GM21723 (cell line): ENCODE measurements at regions not wholly inside any gene's neighbourhood (a gene's known extent, or its start where the extent isn't known, plus 50 kb on each side); places are given as distances from the start of the nearest gene placed in this dataset.
"Not testable (repeated sequence)": the region's sequence is repeated elsewhere in the genome, so short reads cannot be mapped to it uniquely, and the experiment has no call there.

Source experiments
- ATAC-seq: cut with Tn5 transposase; IDR thresholded peaks from one replicate; pipeline ENCODE4 v1.9.1; 2021; ENCODE audit warnings: mild to moderate bottlenecking, moderate library complexity; ENCODE audit not compliant: unreplicated experiment

DNA sequence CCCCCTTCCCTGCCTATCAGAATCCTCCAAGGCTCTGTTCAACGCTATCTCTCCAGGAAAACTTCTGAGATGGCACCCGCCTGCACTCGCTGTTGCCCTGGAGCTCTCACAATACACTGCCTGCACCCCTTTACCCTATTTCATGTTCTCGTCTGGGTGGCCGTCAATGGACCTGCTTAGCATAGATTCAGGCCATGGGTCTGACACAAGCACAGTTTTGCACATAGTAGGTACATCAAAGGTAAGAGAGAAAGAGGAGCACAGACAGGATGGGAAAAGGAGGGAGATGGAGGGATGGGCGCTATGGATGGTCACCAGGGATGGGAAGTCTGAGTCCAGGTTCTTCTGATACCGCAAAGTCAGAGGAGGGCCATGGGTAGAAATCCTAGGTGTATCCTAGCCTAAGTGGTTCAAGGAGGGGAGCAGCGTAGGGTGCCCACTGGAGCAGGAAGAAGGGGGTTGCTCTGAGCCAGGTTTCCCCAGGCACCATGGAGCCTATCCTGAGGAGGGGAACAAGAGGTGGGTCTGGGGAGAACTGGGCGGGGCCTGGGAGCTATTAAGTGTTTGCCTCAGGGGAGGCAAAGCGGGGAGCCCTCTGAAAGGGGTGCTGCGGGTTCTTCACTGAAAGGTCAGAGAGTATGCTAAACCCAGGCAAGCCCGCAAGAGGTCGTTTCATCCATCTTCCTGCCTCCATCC, 89.3 kb downstream of the MRPL14 start:
- no peak for ATAC-seq

DNA sequence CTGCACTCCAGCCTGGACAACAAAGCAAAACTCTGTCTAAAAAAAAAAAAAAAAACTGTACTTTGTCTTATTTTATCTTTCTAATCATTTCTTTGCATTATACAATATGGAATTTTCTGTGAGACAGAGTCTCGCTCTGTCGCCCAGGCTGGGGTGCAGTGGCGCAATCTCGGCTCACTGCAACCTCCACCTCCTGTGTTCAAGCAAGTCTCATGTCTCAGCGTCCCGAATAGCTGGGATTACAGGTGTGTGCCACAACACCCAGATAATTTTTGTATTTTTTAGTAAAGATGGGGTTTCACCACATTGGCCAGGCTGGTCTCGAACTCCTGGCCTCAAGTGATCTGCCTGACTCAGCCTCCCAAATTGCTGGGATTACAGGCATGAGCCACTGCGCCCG, 90.0 kb downstream of the MRPL14 start:
- ATAC-seq = not testable (repeated sequence)

DNA sequence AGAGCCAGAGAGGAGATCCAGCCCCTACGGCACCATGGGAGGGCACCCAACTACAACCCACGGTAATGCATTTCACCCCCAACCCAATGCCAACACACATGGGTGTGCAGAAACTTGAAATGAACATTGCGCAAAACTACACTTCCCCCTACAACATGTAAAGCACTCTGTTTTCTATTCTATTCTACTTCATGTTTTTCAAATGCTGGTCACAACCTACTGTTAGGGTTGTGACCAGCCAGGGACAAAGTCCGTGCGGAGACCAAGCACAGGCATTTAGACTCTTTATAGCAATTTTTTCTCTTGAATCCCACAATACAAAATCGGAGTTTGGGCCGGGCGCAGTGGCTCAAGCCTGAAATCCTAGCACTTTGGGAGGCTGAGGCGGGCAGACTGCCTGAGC, 90.6 kb downstream of the MRPL14 start:
- no peak for ATAC-seq

DNA sequence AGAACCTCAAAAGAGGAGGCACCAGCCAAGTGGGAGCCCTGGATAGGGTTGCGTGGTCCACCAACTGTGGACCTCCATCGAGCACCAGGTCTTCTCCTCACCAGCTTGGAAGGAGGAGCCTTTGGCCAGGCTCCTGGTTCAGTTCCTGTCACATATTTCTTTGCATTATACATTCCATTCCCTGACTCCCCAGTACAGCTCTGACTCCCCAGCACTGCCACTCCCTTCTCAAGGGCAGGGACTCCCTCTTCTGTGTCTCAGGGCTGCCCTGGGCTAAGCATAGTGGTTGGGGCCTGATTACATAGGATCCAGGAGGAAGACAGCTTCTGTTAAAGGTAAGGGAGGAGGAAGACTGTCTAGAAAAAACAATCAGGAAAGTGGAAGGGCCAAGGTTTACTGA, 91.1 kb downstream of the MRPL14 start:
- no peak for ATAC-seq

DNA sequence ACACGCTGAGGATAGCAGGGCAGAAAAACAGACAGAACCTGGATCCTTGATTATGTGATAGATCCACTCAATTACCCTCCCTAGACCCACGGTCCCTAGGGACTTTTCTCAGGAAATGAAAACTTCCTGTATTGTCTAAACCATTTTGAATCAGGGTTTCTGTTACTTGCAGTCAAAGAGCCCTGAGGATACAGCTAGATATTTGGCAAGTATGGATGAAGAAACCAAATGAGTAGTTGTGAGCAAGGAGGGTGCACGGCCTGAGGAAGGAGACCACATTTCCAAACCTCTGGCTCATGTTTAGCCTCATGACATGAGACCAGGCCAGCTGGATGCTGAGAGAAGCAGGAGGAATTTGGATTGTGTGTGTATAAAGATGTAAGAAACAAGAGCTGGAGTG, 91.6 kb downstream of the MRPL14 start:
- no peak for ATAC-seq

DNA sequence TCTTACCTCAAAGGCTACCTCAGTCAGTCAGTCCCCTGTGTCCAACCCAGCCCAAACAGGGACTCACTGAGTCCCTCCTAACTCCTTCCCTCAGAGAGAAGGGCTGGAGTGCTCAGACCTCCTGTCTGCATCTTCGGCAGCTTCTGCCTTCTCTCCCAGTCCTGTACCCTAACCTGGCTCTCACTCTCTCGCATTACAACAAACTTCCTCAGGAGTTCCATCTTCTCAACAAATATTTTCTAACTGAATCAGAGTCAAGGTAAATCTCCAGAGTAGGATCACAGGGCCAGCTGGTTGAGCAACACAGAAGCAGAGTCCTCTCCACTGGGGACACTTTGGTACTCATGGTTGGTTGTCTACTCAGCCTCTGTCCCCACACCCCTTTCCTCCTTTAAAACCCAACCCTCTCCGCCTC, 92.3 kb downstream of the MRPL14 start:
- ATAC-seq = no peak

DNA sequence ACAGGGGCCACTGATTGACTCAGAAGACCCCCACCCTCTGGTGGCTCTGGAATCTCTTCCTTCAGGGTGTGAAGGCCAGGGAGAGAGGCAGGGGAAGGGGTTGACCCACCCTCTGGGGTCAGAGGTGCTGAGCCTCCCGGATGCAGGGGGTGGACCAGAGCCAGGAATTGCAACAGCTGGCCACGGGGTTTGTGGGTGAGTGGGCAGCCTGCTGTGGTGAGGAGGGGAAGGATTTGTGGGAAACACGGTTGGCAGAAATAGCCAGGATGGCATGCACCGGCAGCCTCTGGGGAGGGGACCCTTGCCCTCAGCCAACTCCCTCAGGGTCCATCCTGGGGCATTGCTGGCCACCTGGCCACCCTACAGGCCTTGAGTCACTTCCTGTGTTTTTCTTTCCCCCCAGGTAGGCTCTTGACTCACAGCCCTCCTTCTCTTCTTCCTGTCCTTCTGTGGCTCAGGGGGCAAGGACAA, 92.8 kb downstream of the MRPL14 start:
- no peak for ATAC-seq

DNA sequence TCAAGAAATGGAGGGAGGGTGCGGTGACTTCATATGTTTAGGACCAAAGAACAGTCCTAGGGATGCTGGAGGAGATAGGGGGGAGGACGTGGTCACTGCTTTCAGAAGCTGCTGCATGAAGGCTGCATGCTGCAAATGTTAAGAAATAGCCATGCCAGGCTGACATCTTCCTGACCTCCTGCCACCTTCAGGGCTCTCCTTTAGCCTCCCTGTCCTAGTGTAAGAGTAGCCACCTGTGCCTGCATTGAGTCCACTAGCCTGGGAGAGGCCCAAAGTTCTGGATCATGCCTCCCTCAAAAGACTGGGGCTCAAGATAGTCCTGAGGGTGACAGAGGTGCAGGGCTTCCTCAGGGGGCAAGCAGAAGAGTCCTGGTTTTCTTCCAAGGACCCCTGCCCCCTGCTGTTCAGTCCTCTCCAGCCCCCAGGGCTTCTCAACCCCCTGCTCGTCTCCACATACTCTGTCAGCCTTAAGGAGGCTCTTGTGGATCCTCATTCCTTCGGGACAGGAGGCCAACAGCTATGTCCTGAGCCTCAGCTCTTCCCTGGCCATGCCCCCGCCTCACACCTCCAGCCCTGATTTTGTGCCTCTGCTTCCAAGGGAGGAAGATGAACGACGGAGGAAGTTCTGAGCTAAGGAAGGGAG, 96.3 kb downstream of the MRPL14 start:
- no peak for ATAC-seq

DNA sequence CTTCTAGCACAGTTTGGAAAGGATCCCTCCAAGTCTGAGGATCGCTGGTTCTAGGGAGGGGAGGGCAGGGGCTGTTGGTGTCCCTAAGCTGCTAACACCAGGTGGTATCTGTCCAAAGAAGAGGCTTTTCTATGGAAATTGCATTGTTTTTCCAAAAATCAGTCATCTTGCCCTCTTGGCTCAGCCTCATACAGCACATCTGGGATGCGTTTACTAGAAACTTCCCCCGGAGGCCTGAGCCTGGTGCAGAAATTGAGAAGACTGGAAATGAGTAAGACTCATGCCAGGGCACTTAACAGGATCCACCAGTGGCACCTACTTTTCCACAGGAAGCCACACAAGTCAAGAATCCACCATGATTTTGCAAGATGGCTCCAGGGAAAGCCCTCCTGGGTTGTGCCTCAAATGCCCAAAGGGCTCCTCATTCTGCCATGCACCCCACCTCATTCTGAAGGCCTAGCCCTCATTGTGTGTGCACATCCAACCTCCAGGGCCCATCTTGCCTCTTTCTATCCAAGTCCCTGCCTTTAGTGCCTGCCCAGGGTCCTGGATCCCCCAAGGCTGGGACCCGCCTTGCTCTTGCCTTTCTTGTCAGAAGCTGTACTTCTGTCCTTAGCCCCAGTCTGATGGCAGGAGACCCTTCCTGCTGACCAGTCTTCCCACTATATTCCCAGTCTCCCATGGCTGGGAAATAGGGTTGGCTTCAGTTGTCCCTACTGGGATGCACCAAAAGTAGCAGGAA, 97.6 kb downstream of the MRPL14 start:
- ATAC-seq = no peak

DNA sequence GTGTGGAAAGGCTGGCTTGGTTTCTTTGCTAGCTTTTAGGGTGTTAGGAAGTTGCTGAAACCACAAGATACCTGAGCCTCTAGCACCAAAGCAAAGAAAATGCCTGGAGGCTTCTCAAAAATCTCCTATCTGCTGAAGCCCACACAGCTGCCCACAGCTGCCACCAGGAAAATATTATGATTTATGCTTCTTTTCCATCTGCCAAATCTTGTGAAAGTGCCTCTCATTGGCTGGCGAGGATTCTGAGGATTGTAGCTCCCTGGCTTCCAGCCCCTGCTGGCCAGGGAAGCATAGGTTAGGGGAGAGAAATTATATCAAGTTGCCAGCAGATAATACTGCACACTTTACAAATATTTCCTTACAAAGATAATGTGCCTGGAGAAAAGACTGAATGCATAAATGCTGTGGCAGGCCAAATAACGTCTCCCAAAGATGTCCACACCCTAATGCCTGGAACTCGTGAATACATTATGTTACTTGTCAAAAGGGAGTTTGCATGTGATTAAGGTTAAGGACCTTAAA, 98.4 kb downstream of the MRPL14 start:
- ATAC-seq = no peak

DNA sequence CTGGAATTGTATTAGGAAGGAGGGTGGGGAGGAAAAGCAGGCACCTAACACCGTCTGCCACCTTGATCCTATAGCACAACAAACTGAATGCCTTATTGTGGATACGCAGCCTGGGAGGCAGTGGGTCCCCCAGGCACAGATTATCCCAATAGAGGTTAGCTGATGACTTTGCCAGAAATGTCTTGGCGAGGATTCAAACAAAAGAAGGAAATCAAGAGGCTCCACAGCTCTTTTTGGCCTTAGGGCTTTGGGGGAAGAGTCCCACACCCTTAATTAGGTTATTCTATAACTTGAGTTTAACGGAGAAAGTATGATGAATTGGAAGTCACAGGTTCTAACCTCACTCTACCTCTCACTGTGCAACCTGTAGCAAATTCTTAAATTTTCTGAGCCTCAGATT, 102.0 kb downstream of the MRPL14 start:
- ATAC-seq = no peak

DNA sequence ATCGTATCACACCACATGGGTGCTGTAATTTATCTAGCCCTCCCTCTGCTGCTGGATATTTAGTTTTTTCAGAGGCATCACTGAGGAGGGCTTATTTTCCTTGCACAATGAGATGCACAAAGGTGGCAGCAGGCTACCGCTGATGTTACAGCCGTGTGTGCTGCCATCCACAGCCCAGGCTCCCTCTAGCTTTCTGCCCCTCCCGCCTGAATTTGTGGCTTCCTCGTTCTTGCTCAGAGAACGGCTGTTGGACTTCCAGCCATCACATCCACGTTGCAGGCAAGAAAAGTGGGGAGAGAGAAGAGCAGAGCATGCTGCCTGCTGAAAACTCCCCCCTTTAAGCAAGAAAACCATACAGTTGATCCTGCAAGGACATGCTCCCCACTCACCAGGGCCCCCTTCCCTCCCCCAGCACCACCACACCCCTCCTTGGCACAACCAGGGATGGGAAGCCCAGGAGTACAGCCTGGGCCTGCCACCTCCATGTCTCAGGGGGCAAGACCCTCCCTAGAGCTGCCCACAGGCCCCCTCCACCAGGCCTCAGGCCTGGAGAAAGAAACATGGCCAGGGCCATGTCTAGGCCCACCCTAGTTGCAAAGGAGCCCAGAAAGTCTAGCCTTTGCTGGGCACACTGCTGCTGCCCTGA, 102.6 kb downstream of the MRPL14 start:
- no peak for ATAC-seq

DNA sequence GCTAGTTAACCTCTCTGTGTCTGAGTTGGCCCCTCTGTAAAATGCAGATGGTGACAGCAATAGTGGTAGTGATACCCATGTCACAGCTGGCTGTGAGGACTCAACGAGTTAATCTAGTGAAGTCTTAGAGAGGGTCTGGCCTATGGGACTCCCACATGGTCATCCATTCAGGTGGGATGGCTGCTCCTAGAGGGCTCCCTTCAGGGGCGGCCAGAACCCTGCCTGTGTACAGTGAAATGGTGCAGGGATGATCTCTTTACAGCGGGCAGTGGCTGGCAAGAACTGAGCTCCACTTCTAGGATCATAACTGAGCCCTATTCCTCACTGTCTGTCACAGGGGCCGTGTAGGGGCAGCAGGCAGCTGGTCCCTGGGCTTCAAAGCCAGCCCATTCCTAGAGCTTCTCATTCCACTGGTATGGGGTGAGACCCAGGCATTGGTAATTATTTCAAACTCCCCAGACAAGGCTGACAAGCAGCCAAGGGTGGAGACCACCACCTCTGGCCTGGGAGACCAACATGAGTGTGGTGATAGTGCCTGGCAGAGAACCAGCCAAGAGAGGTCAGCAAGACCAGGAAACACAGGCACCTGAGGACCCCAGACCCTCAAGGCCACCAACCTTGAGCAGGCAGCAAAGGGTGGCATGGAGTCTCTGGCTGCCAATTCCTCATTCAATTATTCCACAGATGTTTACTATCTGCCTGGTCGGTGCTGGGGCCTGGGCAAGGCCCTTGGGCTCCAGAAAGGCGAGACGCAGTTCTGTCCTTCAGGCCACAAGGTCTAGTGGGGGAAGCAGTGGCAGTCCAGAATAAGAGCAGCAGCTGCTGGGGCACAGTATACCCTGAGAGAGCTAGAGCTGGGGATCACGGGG, 103.4 kb downstream of the MRPL14 start:
- no peak for ATAC-seq

DNA sequence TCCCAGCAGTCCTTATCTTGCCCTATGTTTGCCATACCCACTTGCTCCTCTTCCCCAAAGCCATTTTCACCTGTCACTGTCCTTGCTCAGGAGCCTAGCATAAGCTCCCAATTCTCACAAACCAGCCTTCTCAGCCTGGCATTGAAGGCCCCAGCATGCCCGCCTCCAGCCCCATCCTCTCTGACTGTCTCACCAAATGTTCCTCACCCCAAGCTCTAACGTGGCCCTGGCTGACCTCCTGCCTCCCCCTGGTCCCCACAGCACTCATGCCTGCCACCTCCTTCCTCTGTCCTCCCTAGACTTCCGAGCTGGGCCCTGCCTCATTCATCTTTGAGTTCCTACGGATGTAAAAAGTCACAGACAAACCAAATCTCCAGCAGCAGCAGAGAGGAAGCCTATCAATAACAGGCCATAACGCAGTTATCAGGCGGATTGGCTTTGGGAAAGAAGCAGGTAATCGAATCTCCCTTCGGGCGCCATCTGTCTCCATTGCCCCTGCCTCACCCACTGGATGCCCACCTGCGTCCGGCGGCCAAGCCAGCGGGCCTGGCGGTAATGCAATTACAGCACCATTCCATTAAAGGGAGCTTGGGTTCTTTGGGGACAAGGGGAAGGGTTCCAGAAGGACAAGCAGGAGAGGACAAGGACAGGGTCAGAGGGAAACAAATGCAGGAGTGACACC, 104.4 kb downstream of the MRPL14 start:
- ATAC-seq = no peak

DNA sequence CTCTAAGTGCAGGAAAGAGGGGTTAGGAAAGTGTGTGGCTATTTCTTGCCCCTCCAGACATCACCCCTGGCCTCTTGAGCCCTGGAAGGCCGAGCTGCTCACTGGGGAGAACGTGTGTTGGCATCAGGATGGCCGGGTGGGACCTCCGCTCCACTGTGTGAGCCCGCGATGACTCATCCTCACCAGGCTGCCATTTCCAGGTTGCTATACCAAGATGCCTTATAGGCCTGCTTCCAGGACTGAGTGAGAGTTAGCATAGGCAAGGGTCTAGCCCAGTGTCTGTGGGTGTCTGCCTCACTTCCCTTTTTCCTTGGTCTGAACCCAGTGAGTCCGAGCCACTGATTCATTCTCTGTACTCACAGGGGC, 105.0 kb downstream of the MRPL14 start:
- ATAC-seq = no peak

DNA sequence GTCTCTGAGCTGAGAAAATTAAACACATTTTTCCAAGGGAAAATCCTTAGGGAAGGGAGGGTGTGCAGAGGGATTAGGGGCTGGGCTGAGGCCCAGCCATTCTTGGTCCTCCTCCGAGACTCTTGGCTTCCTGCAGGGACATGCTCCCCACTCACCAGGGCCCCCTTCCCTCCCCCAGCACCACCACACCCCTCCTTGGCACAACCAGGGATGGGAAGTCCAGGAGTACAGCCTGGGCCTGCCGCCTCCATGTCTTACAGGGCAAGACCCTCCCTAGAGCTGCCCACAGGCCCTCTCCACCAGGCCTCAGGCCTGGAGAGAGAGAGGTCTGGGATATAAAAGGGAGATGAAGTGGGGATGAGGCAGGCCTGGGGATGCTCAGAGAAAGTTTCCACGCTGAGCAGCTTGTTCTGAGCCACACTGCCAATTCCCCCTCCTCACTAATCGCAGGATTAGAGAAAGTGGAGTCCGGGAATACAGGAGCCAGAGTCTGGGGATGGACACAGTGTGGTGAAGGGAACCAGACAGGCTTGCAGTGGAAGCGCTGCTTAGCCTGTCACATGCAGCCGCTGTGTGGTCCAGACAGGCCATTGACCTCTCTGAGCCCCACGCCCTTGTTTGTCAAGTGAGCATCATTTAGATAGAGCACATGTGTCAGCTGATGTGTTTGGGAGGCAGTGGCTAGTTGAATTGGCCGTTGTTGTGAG, 105.5 kb downstream of the MRPL14 start:
- ATAC-seq = no peak

DNA sequence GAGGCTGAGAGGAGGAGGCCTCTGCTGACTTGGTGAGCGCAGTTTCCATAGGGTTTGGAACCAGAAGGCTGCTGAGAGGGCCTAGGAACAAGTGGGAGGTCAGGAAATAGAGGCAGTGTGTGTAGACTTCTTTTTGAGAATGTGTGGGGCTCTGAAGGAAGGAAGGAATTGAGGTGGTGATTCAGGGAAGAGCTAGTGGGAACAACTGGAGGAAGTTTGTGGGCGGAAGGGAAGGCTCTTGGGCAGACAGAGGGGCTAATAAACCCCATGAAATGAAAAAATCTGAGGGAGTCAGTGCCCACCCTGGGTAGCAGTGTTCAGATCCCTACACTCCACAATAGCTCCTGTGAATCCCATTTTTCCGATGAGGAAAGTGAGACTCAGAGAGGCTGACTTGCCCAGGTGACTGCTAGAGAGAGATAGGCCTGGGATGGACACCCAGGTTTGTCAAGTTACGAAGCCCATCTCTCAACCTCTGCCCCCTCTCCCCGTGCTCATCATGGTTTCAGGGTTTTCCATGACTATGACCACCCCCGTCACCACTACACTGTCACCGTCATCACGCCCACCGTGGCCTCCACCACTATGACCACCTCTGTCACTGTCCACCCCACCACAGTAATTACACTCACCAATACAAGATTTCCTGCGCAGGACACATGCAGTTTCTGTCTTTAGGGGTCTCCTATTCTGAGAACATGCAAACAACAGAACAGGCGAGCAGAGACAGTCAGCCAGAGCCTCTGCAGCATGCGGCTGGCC, 106.4 kb downstream of the MRPL14 start:
- no peak for ATAC-seq

DNA sequence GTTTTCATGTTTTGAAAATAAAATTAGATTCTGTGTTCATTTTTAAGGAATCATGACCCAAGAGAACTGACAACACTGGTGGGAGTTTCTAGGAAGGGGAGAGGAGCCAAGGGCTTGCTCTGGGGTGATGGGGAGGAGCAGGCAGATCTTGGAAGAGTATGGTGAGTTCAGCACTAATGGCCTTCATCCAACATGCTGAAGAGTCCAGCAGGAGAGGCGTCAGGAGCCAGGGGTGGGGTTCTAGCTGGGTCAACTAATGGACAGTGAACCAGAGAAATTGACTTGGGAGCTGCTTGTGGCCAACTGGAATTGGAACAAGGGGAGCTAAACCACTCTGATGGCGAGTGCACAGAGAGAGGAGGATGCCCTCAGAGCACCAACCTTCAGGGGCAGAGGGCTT, 107.1 kb downstream of the MRPL14 start:
- ATAC-seq = no peak
